ENCODE measurements at regions not wholly inside any gene's neighbourhood (a gene's known extent, or its start where the extent isn't known, plus 50 kb on each side); places are given as distances from the start of the nearest gene placed in this dataset.

DNA sequence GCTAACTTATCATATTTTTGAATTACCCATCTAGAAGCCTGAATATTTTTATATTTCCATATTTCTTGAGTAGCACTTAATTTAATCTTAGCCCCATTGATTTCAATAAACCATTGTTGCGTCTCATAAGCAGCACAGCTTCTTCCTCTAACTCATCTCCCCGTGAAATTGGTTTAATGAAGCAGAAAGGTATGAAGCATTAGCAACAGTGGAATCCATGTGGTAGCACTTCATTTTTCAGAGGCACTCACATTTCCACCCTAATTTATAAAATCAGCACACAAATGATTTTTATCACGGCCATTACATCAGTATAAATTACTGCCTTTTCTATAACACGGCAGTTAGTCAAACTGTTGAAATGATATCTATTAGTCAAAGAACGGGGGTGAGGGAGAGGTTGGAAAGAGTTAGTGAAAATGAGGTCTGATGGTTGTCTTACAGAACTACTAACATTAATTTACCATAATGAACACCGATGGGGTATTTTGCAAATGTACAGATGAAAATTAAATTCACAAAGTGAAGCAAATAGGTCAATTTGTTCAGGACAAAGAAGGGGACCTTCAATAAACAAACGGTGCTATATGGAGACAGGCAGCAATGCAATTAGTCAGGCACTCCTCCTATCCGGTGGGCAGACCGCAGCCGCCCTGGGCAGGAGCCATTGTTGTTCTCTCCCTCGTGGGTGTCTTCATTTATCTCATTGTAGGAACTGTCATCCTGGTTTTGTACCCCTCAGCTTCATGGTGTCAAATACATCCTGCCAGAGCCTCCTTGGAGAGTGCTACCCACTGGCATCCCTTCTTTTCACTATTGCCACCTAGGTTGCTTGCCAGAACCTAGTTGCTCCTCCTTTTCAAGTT lies 205.7 kb downstream of the SOX3 start (continued):
- TF ChIP-seq KAT2A (conservative IDR thresholded peaks at IDR 0.05; ENCODE audit: control insufficient read depth, low read depth, low read length): no peak

DNA sequence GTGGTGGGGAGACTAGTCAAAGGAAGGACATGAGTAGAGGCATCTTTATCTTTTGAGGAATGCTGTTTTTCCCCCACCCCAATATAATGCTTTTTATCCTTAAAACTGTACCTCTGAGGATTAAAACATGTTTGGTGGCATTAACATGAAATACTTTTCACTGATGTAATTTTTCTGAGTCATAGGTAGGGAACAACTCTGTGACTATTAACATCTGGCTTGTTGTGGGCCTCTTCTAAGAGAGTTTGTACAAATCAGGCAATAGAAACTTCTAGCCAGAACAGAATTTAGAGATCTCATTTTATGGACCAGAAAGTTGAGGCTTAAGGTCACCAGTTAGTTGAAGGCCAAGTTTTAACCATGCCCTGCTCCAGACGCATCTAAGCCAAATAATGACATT lies 207.6 kb downstream of the SOX3 start:
- ChIA-PET CTCF (no interaction called here), RAD21 (ENCODE audit: unreplicated experiment) (no interaction called here), POLR2A (no interaction called here), SMC1A (ENCODE audit: uncharacterized antibody, unreplicated experiment) (no interaction called here)
- Histone ChIP-seq H3K9me3 (replicated peaks; ENCODE audit: control insufficient read depth, insufficient read depth, low read length) (no peaks in the 10 kb centered on the region), H3K9ac (ENCODE audit: control insufficient read depth, insufficient read depth, low read length) (no peak overlapping the region), H3K27ac (ENCODE audit: control insufficient read depth, insufficient read depth) (no peak overlapping the region), H4K20me1 (ENCODE audit: control insufficient read depth, insufficient read depth) (no peaks in the 10 kb centered on the region), H3K79me2 (ENCODE audit: control insufficient read depth, insufficient read depth, low read length) (no peaks in the 10 kb centered on the region), H3K4me2 (ENCODE audit: control insufficient read depth, insufficient read depth) (no peak overlapping the region), H3K4me3 (no peak overlapping the region), H3K27me3 (replicated peaks in 1 of 2; ENCODE audit: control insufficient read depth in 2 of 2, insufficient read depth in 2 of 2, low read length in 1 of 2) (no peaks in the 10 kb centered on the region), H3K4me1 (ENCODE audit: control insufficient read depth, insufficient read depth, low read length) (no peaks in the 10 kb centered on the region), H3K36me3 (ENCODE audit: control insufficient read depth in 2 of 2, insufficient read depth in 2 of 2, low read length in 1 of 2) (no peaks in the 10 kb centered on the region), H2AFZ (ENCODE audit: control insufficient read depth, low read depth, low read length) (no peak overlapping the region)
- no peak for DNase-seq (ENCODE audit: low read depth, low spot score)
- 82% methylated on average over 1 of the region's 1 CpG for WGBS (ENCODE audit: insufficient coverage, insufficient replicate concordance, low lambda C conversion rate, missing lambda C conversion rate)
- BruUV-seq (replicated peaks): no TSS peak
- in situ Hi-C loops (cut with MboI) (no loop called here), intact Hi-C loops (cut with micrococcal nuclease; ENCODE audit: unreplicated experiment) (no loop called here)
- TF ChIP-seq YBX1 (IDR thresholded peaks at IDR 0.05): no peak
- no peak for ATAC-seq
- no peak for FAIRE-seq

DNA sequence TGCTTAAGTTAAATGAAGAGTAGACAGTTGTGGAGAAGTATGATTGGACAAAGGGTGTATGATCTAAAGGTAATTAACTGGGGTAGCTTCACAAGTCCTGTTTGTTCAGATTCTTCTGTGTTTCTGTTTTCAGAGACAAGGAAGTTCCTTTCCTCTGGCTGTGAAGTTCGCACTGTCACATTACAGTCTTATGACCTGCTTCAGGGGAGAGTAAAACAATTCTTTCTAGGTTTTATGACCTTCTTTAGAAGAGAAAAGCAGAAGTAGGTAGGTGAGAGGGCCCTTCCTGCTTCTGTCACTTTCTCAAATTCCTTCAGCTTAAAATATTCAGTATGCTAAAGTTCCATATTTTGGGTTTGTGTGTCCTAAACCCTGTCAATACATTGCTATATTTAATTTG lies 211.9 kb downstream of the SOX3 start:
- no peaks in the 10 kb centered on the region for H3K9me3 ChIP-seq (replicated peaks; ENCODE audit: control insufficient read depth, insufficient read depth, low read length)
- WGBS (ENCODE audit: insufficient coverage, insufficient replicate concordance, low lambda C conversion rate, missing lambda C conversion rate): 7% methylated on average over 1 of the region's 1 CpG
- H3K9ac ChIP-seq (ENCODE audit: control insufficient read depth, insufficient read depth, low read length): no peak overlapping the region
- ATAC-seq (no peak), FAIRE-seq (no peak), DNase-seq (ENCODE audit: low read depth, low spot score) (no peak)
- H3K27me3 ChIP-seq (replicated peaks in 1 of 2; ENCODE audit: control insufficient read depth in 2 of 2, insufficient read depth in 2 of 2, low read length in 1 of 2): no peaks in the 10 kb centered on the region
- H3K79me2 ChIP-seq (ENCODE audit: control insufficient read depth, insufficient read depth, low read length): no peaks in the 10 kb centered on the region
- RAD21 ChIA-PET (ENCODE audit: unreplicated experiment): no interaction called here
- POLR2A ChIA-PET: no interaction called here
- no peaks in the 10 kb centered on the region for H4K20me1 ChIP-seq (ENCODE audit: control insufficient read depth, insufficient read depth)
- intact Hi-C loops (cut with micrococcal nuclease; ENCODE audit: unreplicated experiment): no loop called here
- no TSS peak for BruUV-seq (replicated peaks)
- H3K4me3 ChIP-seq: no peak overlapping the region
- no peak overlapping the region for H2AFZ ChIP-seq (ENCODE audit: control insufficient read depth, low read depth, low read length)
- in situ Hi-C loops (cut with MboI): no loop called here
- SMC1A ChIA-PET (ENCODE audit: uncharacterized antibody, unreplicated experiment): no interaction called here
- H3K4me2 ChIP-seq (ENCODE audit: control insufficient read depth, insufficient read depth): no peak overlapping the region
- no peaks in the 10 kb centered on the region for H3K4me1 ChIP-seq (ENCODE audit: control insufficient read depth, insufficient read depth, low read length)
- H3K36me3 ChIP-seq (ENCODE audit: control insufficient read depth in 2 of 2, insufficient read depth in 2 of 2, low read length in 1 of 2): no peaks in the 10 kb centered on the region
- CTCF ChIA-PET: no interaction called here
- no peak overlapping the region for H3K27ac ChIP-seq (ENCODE audit: control insufficient read depth, insufficient read depth)
- TF ChIP-seq GABPA (IDR thresholded peaks at IDR 0.05; ENCODE audit: low read depth): no peak
- TF ChIP-seq RUNX3 (IDR thresholded peaks at IDR 0.05; ENCODE audit: low read length): no peak
- TF ChIP-seq IKZF1 (conservative IDR thresholded peaks at IDR 0.05): no peak
- TF ChIP-seq, protein P1, sequence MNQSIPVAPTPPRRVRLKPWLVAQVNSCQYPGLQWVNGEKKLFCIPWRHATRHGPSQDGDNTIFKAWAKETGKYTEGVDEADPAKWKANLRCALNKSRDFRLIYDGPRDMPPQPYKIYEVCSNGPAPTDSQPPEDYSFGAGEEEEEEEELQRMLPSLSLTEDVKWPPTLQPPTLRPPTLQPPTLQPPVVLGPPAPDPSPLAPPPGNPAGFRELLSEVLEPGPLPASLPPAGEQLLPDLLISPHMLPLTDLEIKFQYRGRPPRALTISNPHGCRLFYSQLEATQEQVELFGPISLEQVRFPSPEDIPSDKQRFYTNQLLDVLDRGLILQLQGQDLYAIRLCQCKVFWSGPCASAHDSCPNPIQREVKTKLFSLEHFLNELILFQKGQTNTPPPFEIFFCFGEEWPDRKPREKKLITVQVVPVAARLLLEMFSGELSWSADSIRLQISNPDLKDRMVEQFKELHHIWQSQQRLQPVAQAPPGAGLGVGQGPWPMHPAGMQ (IDR thresholded peaks at IDR 0.05; ENCODE audit: borderline replicate concordance): no peak
- no peak for TF ChIP-seq HDAC2 (IDR thresholded peaks at IDR 0.05)
- no peak for TF ChIP-seq YBX1 (IDR thresholded peaks at IDR 0.05)
- TF ChIP-seq, protein P2, sequence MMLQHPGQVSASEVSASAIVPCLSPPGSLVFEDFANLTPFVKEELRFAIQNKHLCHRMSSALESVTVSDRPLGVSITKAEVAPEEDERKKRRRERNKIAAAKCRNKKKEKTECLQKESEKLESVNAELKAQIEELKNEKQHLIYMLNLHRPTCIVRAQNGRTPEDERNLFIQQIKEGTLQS (IDR thresholded peaks at IDR 0.05; ENCODE audit: borderline replicate concordance, extremely low read depth, low read depth, low read length): no peak
- TF ChIP-seq HCFC1 (IDR thresholded peaks at IDR 0.05; ENCODE audit: low read length): no peak
- no peak for TF ChIP-seq ZNF384 (IDR thresholded peaks at IDR 0.05; ENCODE audit: borderline replicate concordance, low read depth, low read length)
- TF ChIP-seq BHLHE40 (IDR thresholded peaks at IDR 0.05; ENCODE audit: borderline replicate concordance in 1 of 2, low read depth in 2 of 2, low read length in 1 of 2): no peak
- no peak for TF ChIP-seq RBBP5 (conservative IDR thresholded peaks at IDR 0.05)
- TF ChIP-seq SPI1 (IDR thresholded peaks at IDR 0.05; ENCODE audit: borderline replicate concordance, insufficient read depth, low read depth, low read length): no peak
- no peak for TF ChIP-seq NR2C2 (IDR thresholded peaks at IDR 0.05; ENCODE audit: borderline replicate concordance, control insufficient read depth, insufficient read length, low read depth)
- TF ChIP-seq ZNF274 (IDR thresholded peaks at IDR 0.05; ENCODE audit: insufficient read depth, insufficient read length): no peak
- TF ChIP-seq ZNF622 (IDR thresholded peaks at IDR 0.05): no peak
- no peak for TF ChIP-seq RAD51 (IDR thresholded peaks at IDR 0.05)
